Muscle layer of duodenum (tissue), 2 donors: ENCODE measurements at regions not wholly inside any gene's neighbourhood (a gene's known extent, or its start where the extent isn't known, plus 50 kb on each side); places are given as distances from the start of the nearest gene placed in this dataset.

ENCODE experiments used
- H3K27ac ChIP-seq: one replicate; pipeline ENCODE4 v1.7.0; 2013; ENCODE audit warnings: mild to moderate bottlenecking, low read length
- H3K27me3 ChIP-seq: one replicate; pipeline ENCODE4 v1.7.0; 2013; ENCODE audit warnings: low read depth, mild to moderate bottlenecking, control low read depth, low read length
- H3K36me3 ChIP-seq, 2 donors: one replicate each; pipeline ENCODE4 v1.7.0; 2013; ENCODE audit warnings: low read length in 2 of 2, control low read depth in 1 of 2, mild to moderate bottlenecking in 1 of 2; ENCODE audit not compliant: insufficient read depth in 2 of 2, control insufficient read depth in 1 of 2
- H3K4me1 ChIP-seq, 2 donors: one replicate each; pipeline ENCODE4 v1.7.0; 2013; ENCODE audit warnings: low read length in 2 of 2, mild to moderate bottlenecking in 2 of 2, control low read depth in 1 of 2, moderate library complexity in 1 of 2; ENCODE audit not compliant: insufficient read depth in 2 of 2, control insufficient read depth in 1 of 2
- H3K4me3 ChIP-seq, 2 donors: one replicate each; pipeline ENCODE4 v1.7.0; 2013; ENCODE audit warnings: low read length in 2 of 2, low read depth in 1 of 2, mild to moderate bottlenecking in 1 of 2
- H3K9me3 ChIP-seq, 2 donors: one replicate each; pipeline ENCODE4 v1.7.0; 2013; ENCODE audit warnings: low read length in 2 of 2, control low read depth in 1 of 2, mild to moderate bottlenecking in 1 of 2; ENCODE audit not compliant: control insufficient read depth in 1 of 2
- donor health status: healthy.

- Histone ChIP-seq H3K27ac (no peak overlapping the region), H3K4me3 (no peak overlapping the region), H3K4me1 (no peaks in the 10 kb centered on the region)
These were observed 249.1 kb downstream of the DHX35 start for GRCh38 chr20:39211060-39211748.

GRCh38 chr20:39210341-39211036 is 248.3 kb downstream of the DHX35 start:
- Histone ChIP-seq H3K9me3 (no peaks in the 10 kb centered on the region), H3K27ac (no peak overlapping the region), H3K27me3 (no peaks in the 10 kb centered on the region), H3K4me3 (no peak overlapping the region), H3K4me1 (no peaks in the 10 kb centered on the region), H3K36me3 (no peaks in the 10 kb centered on the region)

More at GRCh38 chr20:39211060-39211748, 249.1 kb downstream of the DHX35 start:
- Histone ChIP-seq H3K27me3 (no peaks in the 10 kb centered on the region), H3K36me3 (no peaks in the 10 kb centered on the region), H3K9me3 (no peaks in the 10 kb centered on the region)

- Histone ChIP-seq H3K4me3 (no peak overlapping the region), H3K4me1 (no peaks in the 10 kb centered on the region), H3K36me3 (no peaks in the 10 kb centered on the region), H3K9me3 (peaks cover 0 to 4% of the 10 kb centered on the region in 2 donors), H3K27me3 (no peaks in the 10 kb centered on the region), H3K27ac (no peak overlapping the region)
These were observed 244.9 kb downstream of the DHX35 start for GRCh38 chr20:39206899-39207564.

- H3K27me3 ChIP-seq: no peaks in the 10 kb centered on the region
- H3K9me3 ChIP-seq: peaks cover 0 to 7% of the 10 kb centered on the region in 2 donors
- H3K4me3 ChIP-seq: no peak overlapping the region
- H3K36me3 ChIP-seq: no peaks in the 10 kb centered on the region
- H3K27ac ChIP-seq: no peak overlapping the region
- no peaks in the 10 kb centered on the region for H3K4me1 ChIP-seq
These were observed 233.5 kb downstream of the DHX35 start for GRCh38 chr20:39195582-39196021.

- Histone ChIP-seq H3K4me3 (no peak overlapping the region), H3K9me3 (peaks cover 0 to 2% of the 10 kb centered on the region in 2 donors), H3K27me3 (no peaks in the 10 kb centered on the region), H3K36me3 (no peaks in the 10 kb centered on the region), H3K4me1 (no peaks in the 10 kb centered on the region), H3K27ac (no peak overlapping the region)
These were observed 228.8 kb downstream of the DHX35 start for GRCh38 chr20:39190666-39191570.

GRCh38 chr20:39188266-39188765 is 226.2 kb downstream of the DHX35 start:
- Histone ChIP-seq H3K4me1 (no peaks in the 10 kb centered on the region), H3K27me3 (no peaks in the 10 kb centered on the region), H3K4me3 (no peak overlapping the region), H3K36me3 (no peaks in the 10 kb centered on the region), H3K9me3 (peaks cover 7 to 8% of the 10 kb centered on the region in 2 donors), H3K27ac (no peak overlapping the region)

- no peak overlapping the region for H3K27ac ChIP-seq
- H3K4me3 ChIP-seq: no peak overlapping the region
- H3K9me3 ChIP-seq: peaks cover 7 to 8% of the 10 kb centered on the region in 2 donors
- H3K4me1 ChIP-seq: no peaks in the 10 kb centered on the region
- H3K36me3 ChIP-seq: no peaks in the 10 kb centered on the region
- H3K27me3 ChIP-seq: no peaks in the 10 kb centered on the region
These were observed 219.3 kb downstream of the DHX35 start for GRCh38 chr20:39181490-39181889.

GRCh38 chr20:39176457-39176856 is 214.3 kb downstream of the DHX35 start:
- Histone ChIP-seq H3K36me3 (no peaks in the 10 kb centered on the region), H3K4me1 (no peaks in the 10 kb centered on the region), H3K9me3 (no peaks in the 10 kb centered on the region), H3K27me3 (no peaks in the 10 kb centered on the region), H3K4me3 (no peak overlapping the region), H3K27ac (no peak overlapping the region)

GRCh38 chr20:39170896-39171463 is 208.8 kb downstream of the DHX35 start:
- no peaks in the 10 kb centered on the region for H3K4me1 ChIP-seq
- no peak overlapping the region for H3K4me3 ChIP-seq
- H3K9me3 ChIP-seq: no peaks in the 10 kb centered on the region
- H3K27me3 ChIP-seq: no peaks in the 10 kb centered on the region
- H3K27ac ChIP-seq: no peak overlapping the region
- H3K36me3 ChIP-seq: no peaks in the 10 kb centered on the region

- Histone ChIP-seq H3K36me3 (no peaks in the 10 kb centered on the region), H3K4me3 (no peak overlapping the region), H3K9me3 (no peaks in the 10 kb centered on the region), H3K27ac (no peak overlapping the region), H3K27me3 (no peaks in the 10 kb centered on the region), H3K4me1 (no peaks in the 10 kb centered on the region)
These were observed 203.0 kb downstream of the DHX35 start for GRCh38 chr20:39165099-39165498.
